ENCODE measurements at regions not wholly inside any gene's neighbourhood (a gene's known extent, or its start where the extent isn't known, plus 50 kb on each side); places are given as distances from the start of the nearest gene placed in this dataset.

- TF ChIP-seq, protein P1, sequence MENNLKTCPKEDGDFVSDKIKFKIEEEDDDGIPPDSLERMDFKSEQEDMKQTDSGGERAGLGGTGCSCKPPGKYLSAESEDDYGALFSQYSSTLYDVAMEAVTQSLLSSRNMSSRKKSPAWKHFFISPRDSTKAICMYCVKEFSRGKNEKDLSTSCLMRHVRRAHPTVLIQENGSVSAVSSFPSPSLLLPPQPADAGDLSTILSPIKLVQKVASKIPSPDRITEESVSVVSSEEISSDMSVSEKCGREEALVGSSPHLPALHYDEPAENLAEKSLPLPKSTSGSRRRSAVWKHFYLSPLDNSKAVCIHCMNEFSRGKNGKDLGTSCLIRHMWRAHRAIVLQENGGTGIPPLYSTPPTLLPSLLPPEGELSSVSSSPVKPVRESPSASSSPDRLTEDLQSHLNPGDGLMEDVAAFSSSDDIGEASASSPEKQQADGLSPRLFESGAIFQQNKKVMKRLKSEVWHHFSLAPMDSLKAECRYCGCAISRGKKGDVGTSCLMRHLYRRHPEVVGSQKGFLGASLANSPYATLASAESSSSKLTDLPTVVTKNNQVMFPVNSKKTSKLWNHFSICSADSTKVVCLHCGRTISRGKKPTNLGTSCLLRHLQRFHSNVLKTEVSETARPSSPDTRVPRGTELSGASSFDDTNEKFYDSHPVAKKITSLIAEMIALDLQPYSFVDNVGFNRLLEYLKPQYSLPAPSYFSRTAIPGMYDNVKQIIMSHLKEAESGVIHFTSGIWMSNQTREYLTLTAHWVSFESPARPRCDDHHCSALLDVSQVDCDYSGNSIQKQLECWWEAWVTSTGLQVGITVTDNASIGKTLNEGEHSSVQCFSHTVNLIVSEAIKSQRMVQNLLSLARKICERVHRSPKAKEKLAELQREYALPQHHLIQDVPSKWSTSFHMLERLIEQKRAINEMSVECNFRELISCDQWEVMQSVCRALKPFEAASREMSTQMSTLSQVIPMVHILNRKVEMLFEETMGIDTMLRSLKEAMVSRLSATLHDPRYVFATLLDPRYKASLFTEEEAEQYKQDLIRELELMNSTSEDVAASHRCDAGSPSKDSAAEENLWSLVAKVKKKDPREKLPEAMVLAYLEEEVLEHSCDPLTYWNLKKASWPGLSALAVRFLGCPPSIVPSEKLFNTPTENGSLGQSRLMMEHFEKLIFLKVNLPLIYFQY (CRISPR knock-in tag; IDR thresholded peaks at IDR 0.05; ENCODE audit: borderline replicate concordance): peak; percentile 84; the same call in 1 of the 2 replicates
- peak; percentile 30; the same call in 1 of the 2 replicates for TF ChIP-seq MIXL1 (CRISPR knock-in tag; IDR thresholded peaks at IDR 0.05)
- peak; percentile 93 for TF ChIP-seq ZNF646 (CRISPR knock-in tag; IDR thresholded peaks at IDR 0.05)
- peak; percentile 64 for TF ChIP-seq NCOA2 (CRISPR knock-in tag; IDR thresholded peaks at IDR 0.05)
- no peak for TF ChIP-seq CCDC6 (CRISPR knock-in tag; IDR thresholded peaks at IDR 0.05)
Measured at GRCh38 chr2:78967294-78967693, 58.2 kb upstream of the REG3G start (continued).

All from HepG2 (cell line).